Mammary epithelial cell (primary cell): ENCODE measurements at regions not wholly inside any gene's neighbourhood (a gene's known extent, or its start where the extent isn't known, plus 50 kb on each side); places are given as distances from the start of the nearest gene placed in this dataset.

Source experiments
- CTCF ChIP-seq, 2 donors: IDR thresholded peaks in 1 of 2; conservative IDR thresholded peaks in 1 of 2; 2 replicates each; pipeline ENCODE4 v1.5.1; 2011 to 2012; ENCODE audit warnings: inconsistent platforms in 2 of 2, low read length in 2 of 2, mild to moderate bottlenecking in 2 of 2, control low read depth in 1 of 2, low read depth in 1 of 2; ENCODE audit not compliant: insufficient read depth in 1 of 2; ENCODE audit errors: extremely low read depth in 1 of 2
- EZH2 ChIP-seq: IDR thresholded peaks from 2 replicates; pipeline ENCODE4 v1.6.1; 2012; ENCODE audit warnings: low read length, inconsistent platforms, borderline replicate concordance

DNA sequence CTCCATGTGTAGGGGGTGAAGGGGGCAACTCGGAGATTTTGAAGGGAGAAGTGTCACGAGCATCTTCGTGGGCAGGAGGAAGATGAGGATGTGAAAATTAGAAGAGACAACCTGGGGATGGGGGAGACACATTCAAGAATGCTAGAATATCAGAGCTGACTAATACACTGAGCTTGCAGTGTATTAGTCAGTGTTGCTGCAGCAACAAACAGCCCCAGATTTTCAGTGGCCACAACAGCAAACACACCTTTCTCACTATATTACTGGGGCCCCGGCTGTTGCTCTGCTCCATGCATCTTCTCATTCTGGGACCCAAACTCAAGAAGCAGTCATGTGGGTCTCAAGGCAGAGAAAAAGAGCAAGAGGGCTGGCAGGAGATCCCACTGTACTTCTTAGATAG lies 74.8 kb upstream of the SIM2 start:
- TF ChIP-seq CTCF (conservative IDR thresholded peaks at IDR 0.05 in 1 of 2, IDR thresholded peaks at IDR 0.05 in 1 of 2; ENCODE audit: extremely low read depth in 1 of 2, insufficient read depth in 1 of 2, low read depth in 1 of 2, low read length in 2 of 2) (no peak), EZH2 (no peak)
